Activated naive CD8-positive, alpha-beta T cell treated with anti-CD3 and anti-CD28 coated beads, Interleukin-2, amount 50 U/mL, for 24 hours (primary cell): ENCODE measurements at regions not wholly inside any gene's neighbourhood (a gene's known extent, or its start where the extent isn't known, plus 50 kb on each side); places are given as distances from the start of the nearest gene placed in this dataset.
"Not testable (repeated sequence)": the region's sequence is repeated elsewhere in the genome, so short reads cannot be mapped to it uniquely, and the experiment has no call there.

Experiments
- ATAC-seq: fragments of 150-1000 bp; cut with Tn5 transposase; one replicate; pipeline ENCODE4 v1.10.0; 2021
- DNase-seq: peaks from one replicate; pipeline ENCODE4 v3.0.0; 2021
- H3K27ac Mint-ChIP-seq: one replicate; pipeline ENCODE4 v1.8.0; 2021; ENCODE audit warnings: mild to moderate bottlenecking, mixed read lengths
- H3K27me3 Mint-ChIP-seq: one replicate; pipeline ENCODE4 v1.8.0; 2021; ENCODE audit warnings: mixed read lengths
- H3K36me3 Mint-ChIP-seq: one replicate; pipeline ENCODE4 v1.8.0; 2021; ENCODE audit warnings: low read depth, mixed read lengths
- H3K4me1 Mint-ChIP-seq: one replicate; pipeline ENCODE4 v1.8.0; 2021; ENCODE audit warnings: mixed read lengths
- H3K4me3 Mint-ChIP-seq: one replicate; pipeline ENCODE4 v1.8.0; 2021; ENCODE audit warnings: mild to moderate bottlenecking, moderate library complexity, mixed read lengths
- H3K9me3 Mint-ChIP-seq: one replicate; pipeline ENCODE4 v1.8.0; 2021; ENCODE audit warnings: mixed read lengths

GRCh38 chr15:26260517-26261133 lies 397.5 kb upstream of the ATP10A start:
- no peak for ATAC-seq
- no peak overlapping the region for H3K4me3 Mint-ChIP-seq
- peak; percentile 14 for DNase-seq
- H3K4me1 Mint-ChIP-seq = no peaks in the 10 kb centered on the region
- H3K9me3 Mint-ChIP-seq = no peaks in the 10 kb centered on the region
- H3K36me3 Mint-ChIP-seq = no peaks in the 10 kb centered on the region
- peaks cover 7% of the 10 kb centered on the region for H3K27me3 Mint-ChIP-seq
- no peak overlapping the region for H3K27ac Mint-ChIP-seq

- Mint-ChIP-seq H3K36me3 (no peaks in the 10 kb centered on the region), H3K9me3 (no peaks in the 10 kb centered on the region), H3K27ac (no peak overlapping the region), H3K27me3 (peaks cover 7% of the 10 kb centered on the region), H3K4me3 (no peak overlapping the region), H3K4me1 (no peaks in the 10 kb centered on the region)
- ATAC-seq (no peak), DNase-seq (no peak)
Measured at GRCh38 chr15:26259581-26259980, 396.5 kb upstream of the ATP10A start.

- not testable (repeated sequence) for H3K36me3 Mint-ChIP-seq, H3K4me1 Mint-ChIP-seq, ATAC-seq, H3K27me3 Mint-ChIP-seq, DNase-seq, H3K4me3 Mint-ChIP-seq
- Mint-ChIP-seq H3K9me3 (peaks cover 11% of the 10 kb centered on the region), H3K27ac (peak overlapping the region; percentile 46)
Measured at GRCh38 chr15:26244782-26245181, 381.7 kb upstream of the ATP10A start.

- Mint-ChIP-seq H3K4me1 (no peaks in the 10 kb centered on the region), H3K27ac (no peak overlapping the region), H3K9me3 (peaks cover 8% of the 10 kb centered on the region), H3K36me3 (no peaks in the 10 kb centered on the region), H3K27me3 (no peaks in the 10 kb centered on the region), H3K4me3 (no peak overlapping the region)
- ATAC-seq (no peak), DNase-seq (no peak)
Measured at GRCh38 chr15:26243382-26243781, 380.3 kb upstream of the ATP10A start.

GRCh38 chr15:26242565-26243071 lies 379.5 kb upstream of the ATP10A start:
- Mint-ChIP-seq H3K27me3 (no peaks in the 10 kb centered on the region), H3K4me3 (no peak overlapping the region), H3K9me3 (peaks cover 8% of the 10 kb centered on the region), H3K27ac (no peak overlapping the region), H3K36me3 (no peaks in the 10 kb centered on the region), H3K4me1 (no peaks in the 10 kb centered on the region)
- ATAC-seq (no peak), DNase-seq (no peak)

- no peak overlapping the region for H3K4me3 Mint-ChIP-seq
- no peak overlapping the region for H3K27ac Mint-ChIP-seq
- H3K27me3 Mint-ChIP-seq = peaks cover 5% of the 10 kb centered on the region
- ATAC-seq (no peak), DNase-seq (no peak)
- no peaks in the 10 kb centered on the region for H3K9me3 Mint-ChIP-seq
- H3K36me3 Mint-ChIP-seq = no peaks in the 10 kb centered on the region
- H3K4me1 Mint-ChIP-seq = no peaks in the 10 kb centered on the region
Measured at GRCh38 chr15:26235864-26236263, 372.7 kb upstream of the ATP10A start.

- H3K27ac Mint-ChIP-seq = no peak overlapping the region
- no peaks in the 10 kb centered on the region for H3K36me3 Mint-ChIP-seq
- no peaks in the 10 kb centered on the region for H3K9me3 Mint-ChIP-seq
- H3K27me3 Mint-ChIP-seq = peaks cover 5% of the 10 kb centered on the region
- DNase-seq (no peak), ATAC-seq (no peak)
- no peak overlapping the region for H3K4me3 Mint-ChIP-seq
- H3K4me1 Mint-ChIP-seq = no peaks in the 10 kb centered on the region
Measured at GRCh38 chr15:26234976-26235767, 372.0 kb upstream of the ATP10A start.

GRCh38 chr15:26232691-26233090 lies 369.6 kb upstream of the ATP10A start:
- peaks cover 18% of the 10 kb centered on the region for H3K9me3 Mint-ChIP-seq
- H3K27ac Mint-ChIP-seq = no peak overlapping the region
- no peaks in the 10 kb centered on the region for H3K4me1 Mint-ChIP-seq
- no peaks in the 10 kb centered on the region for H3K36me3 Mint-ChIP-seq
- ATAC-seq = no peak
- H3K27me3 Mint-ChIP-seq = peaks cover 5% of the 10 kb centered on the region
- DNase-seq = no peak
- no peak overlapping the region for H3K4me3 Mint-ChIP-seq

GRCh38 chr15:26231096-26231495 lies 368.0 kb upstream of the ATP10A start:
- DNase-seq (no peak), ATAC-seq (no peak)
- peaks cover 26% of the 10 kb centered on the region for H3K9me3 Mint-ChIP-seq
- H3K27me3 Mint-ChIP-seq = peaks cover 6% of the 10 kb centered on the region
- no peaks in the 10 kb centered on the region for H3K36me3 Mint-ChIP-seq
- no peak overlapping the region for H3K4me3 Mint-ChIP-seq
- H3K27ac Mint-ChIP-seq = no peak overlapping the region
- no peaks in the 10 kb centered on the region for H3K4me1 Mint-ChIP-seq

- Mint-ChIP-seq H3K9me3 (peaks cover 22% of the 10 kb centered on the region), H3K4me1 (no peaks in the 10 kb centered on the region), H3K4me3 (no peak overlapping the region), H3K27ac (no peak overlapping the region), H3K36me3 (no peaks in the 10 kb centered on the region), H3K27me3 (peaks cover 3% of the 10 kb centered on the region)
- no peak for ATAC-seq
- no peak for DNase-seq
Measured at GRCh38 chr15:26224266-26224665, 361.1 kb upstream of the ATP10A start.

GRCh38 chr15:26223720-26224119 lies 360.6 kb upstream of the ATP10A start:
- no peak for ATAC-seq
- peaks cover 3% of the 10 kb centered on the region for H3K27me3 Mint-ChIP-seq
- DNase-seq = no peak
- no peaks in the 10 kb centered on the region for H3K36me3 Mint-ChIP-seq
- H3K4me1 Mint-ChIP-seq = no peaks in the 10 kb centered on the region
- H3K9me3 Mint-ChIP-seq = peaks cover 17% of the 10 kb centered on the region
- no peak overlapping the region for H3K4me3 Mint-ChIP-seq
- H3K27ac Mint-ChIP-seq = no peak overlapping the region

GRCh38 chr15:26222781-26223180 lies 359.7 kb upstream of the ATP10A start:
- H3K36me3 Mint-ChIP-seq = no peaks in the 10 kb centered on the region
- H3K9me3 Mint-ChIP-seq = peaks cover 9% of the 10 kb centered on the region
- H3K4me1 Mint-ChIP-seq = no peaks in the 10 kb centered on the region
- ATAC-seq = no peak
- H3K4me3 Mint-ChIP-seq = no peak overlapping the region
- no peak overlapping the region for H3K27ac Mint-ChIP-seq
- peaks cover 3% of the 10 kb centered on the region for H3K27me3 Mint-ChIP-seq
- no peak for DNase-seq

GRCh38 chr15:26217043-26217442 lies 353.9 kb upstream of the ATP10A start:
- ATAC-seq, DNase-seq, H3K27me3 Mint-ChIP-seq, H3K9me3 Mint-ChIP-seq, H3K4me1 Mint-ChIP-seq, H3K4me3 Mint-ChIP-seq, H3K36me3 Mint-ChIP-seq, H3K27ac Mint-ChIP-seq: not testable (repeated sequence)

- no peak overlapping the region for H3K27ac Mint-ChIP-seq
- peaks cover 10% of the 10 kb centered on the region for H3K9me3 Mint-ChIP-seq
- H3K4me3 Mint-ChIP-seq = no peak overlapping the region
- DNase-seq (no peak), ATAC-seq (no peak)
- H3K27me3 Mint-ChIP-seq = no peaks in the 10 kb centered on the region
- no peaks in the 10 kb centered on the region for H3K4me1 Mint-ChIP-seq
- H3K36me3 Mint-ChIP-seq = no peaks in the 10 kb centered on the region
Measured at GRCh38 chr15:26214290-26214689, 351.2 kb upstream of the ATP10A start.

GRCh38 chr15:26213427-26213826 lies 350.3 kb upstream of the ATP10A start:
- Mint-ChIP-seq H3K27ac (no peak overlapping the region), H3K4me1 (no peaks in the 10 kb centered on the region), H3K36me3 (no peaks in the 10 kb centered on the region), H3K27me3 (no peaks in the 10 kb centered on the region), H3K9me3 (peaks cover 10% of the 10 kb centered on the region), H3K4me3 (no peak overlapping the region)
- DNase-seq (no peak), ATAC-seq (no peak)
